Lower lobe of right lung (tissue), 2 donors: ENCODE measurements at regions not wholly inside any gene's neighbourhood (a gene's known extent, or its start where the extent isn't known, plus 50 kb on each side); places are given as distances from the start of the nearest gene placed in this dataset.

Experiments used
- ATAC-seq, 2 donors: fragments of 200-7000 bp; cut with Tn5 transposase; one replicate each; pipeline ENCODE4 v1.9.1; 2020 to 2022; ENCODE audit warnings: mild to moderate bottlenecking in 2 of 2, moderate library complexity in 2 of 2
- DNase-seq: peaks from one replicate; pipeline ENCODE4 v3.0.0-alpha.2; 2020
- H3K27ac ChIP-seq: fragments of 200-600 bp; one replicate; pipeline ENCODE4 v1.8.0; 2022
- H3K27me3 ChIP-seq: fragments of 200-600 bp; one replicate; pipeline ENCODE4 v1.8.0; 2022; ENCODE audit warnings: low read depth
- H3K36me3 ChIP-seq: fragments of 200-600 bp; one replicate; pipeline ENCODE4 v1.8.0; 2022; ENCODE audit warnings: mild to moderate bottlenecking
- H3K4me1 ChIP-seq: fragments of 200-600 bp; one replicate; pipeline ENCODE4 v1.8.0; 2022
- H3K4me3 ChIP-seq: fragments of 200-600 bp; one replicate; pipeline ENCODE4 v1.8.0; 2022; ENCODE audit warnings: mild to moderate bottlenecking
- H3K9me3 ChIP-seq: fragments of 200-600 bp; one replicate; pipeline ENCODE4 v1.8.0; 2022
- CTCF ChIP-seq: fragments of 200-600 bp; IDR thresholded peaks from one replicate; pipeline ENCODE4 v1.8.0; 2022; ENCODE audit warnings: antibody characterized with exemption, mild to moderate bottlenecking
- intact Hi-C: fragments of 100-400 bp; cut with DNase I; formaldehyde crosslinking; loops from one replicate; pipeline ENCODE4 v1.11.0; 2022
- donor health status: DM: no; HTN: yes; CAD: no; lungs with severe emphysema.

- DNase-seq (no peak), ATAC-seq (no peak)
- intact Hi-C loops, result no loop called here
- no peaks in the 10 kb centered on the region for H3K27me3 ChIP-seq
- no peak for TF ChIP-seq CTCF
- no peaks in the 10 kb centered on the region for H3K36me3 ChIP-seq
- H3K4me3 ChIP-seq, result no peak overlapping the region
- no peaks in the 10 kb centered on the region for H3K9me3 ChIP-seq
- H3K27ac ChIP-seq, result no peak overlapping the region
- no peaks in the 10 kb centered on the region for H3K4me1 ChIP-seq
These were observed 399.8 kb upstream of the SALL1 start for GRCh38 chr16:51550800-51551347.

- Histone ChIP-seq H3K4me1 (no peaks in the 10 kb centered on the region), H3K9me3 (no peaks in the 10 kb centered on the region), H3K36me3 (no peaks in the 10 kb centered on the region), H3K27ac (no peak overlapping the region), H3K27me3 (no peaks in the 10 kb centered on the region), H3K4me3 (no peak overlapping the region)
- no peak for TF ChIP-seq CTCF
- DNase-seq (no peak), ATAC-seq (no peak)
- intact Hi-C loops, result no loop called here
These were observed 398.8 kb upstream of the SALL1 start for GRCh38 chr16:51549836-51550235.

GRCh38 chr16:51545951-51546350, 394.9 kb upstream of the SALL1 start:
- intact Hi-C loops, result no loop called here
- TF ChIP-seq CTCF, result no peak
- no peaks in the 10 kb centered on the region for H3K9me3 ChIP-seq
- H3K27me3 ChIP-seq, result peaks cover 4% of the 10 kb centered on the region
- no peak overlapping the region for H3K27ac ChIP-seq
- H3K4me3 ChIP-seq, result no peak overlapping the region
- ATAC-seq, result no peak
- no peaks in the 10 kb centered on the region for H3K4me1 ChIP-seq
- H3K36me3 ChIP-seq, result no peaks in the 10 kb centered on the region
- no peak for DNase-seq

- H3K9me3 ChIP-seq, result no peaks in the 10 kb centered on the region
- no peak overlapping the region for H3K27ac ChIP-seq
- no peak for DNase-seq
- no peak overlapping the region for H3K4me3 ChIP-seq
- H3K4me1 ChIP-seq, result no peaks in the 10 kb centered on the region
- no peak for ATAC-seq
- no peaks in the 10 kb centered on the region for H3K36me3 ChIP-seq
- TF ChIP-seq CTCF, result no peak
- peaks cover 4% of the 10 kb centered on the region for H3K27me3 ChIP-seq
- intact Hi-C loops, result no loop called here
These were observed 393.9 kb upstream of the SALL1 start for GRCh38 chr16:51544851-51545467.

- Histone ChIP-seq H3K9me3 (no peaks in the 10 kb centered on the region), H3K27me3 (peaks cover 4% of the 10 kb centered on the region), H3K4me3 (no peak overlapping the region), H3K36me3 (no peaks in the 10 kb centered on the region), H3K4me1 (no peaks in the 10 kb centered on the region), H3K27ac (no peak overlapping the region)
- no peak for DNase-seq
- TF ChIP-seq CTCF, result no peak
- ATAC-seq, result no peak
- intact Hi-C loops, result no loop called here
These were observed 392.9 kb upstream of the SALL1 start for GRCh38 chr16:51543971-51544370.
